ENCODE measurements at regions not wholly inside any gene's neighbourhood (a gene's known extent, or its start where the extent isn't known, plus 50 kb on each side); places are given as distances from the start of the nearest gene placed in this dataset.

- TF ChIP-seq, protein P1, sequence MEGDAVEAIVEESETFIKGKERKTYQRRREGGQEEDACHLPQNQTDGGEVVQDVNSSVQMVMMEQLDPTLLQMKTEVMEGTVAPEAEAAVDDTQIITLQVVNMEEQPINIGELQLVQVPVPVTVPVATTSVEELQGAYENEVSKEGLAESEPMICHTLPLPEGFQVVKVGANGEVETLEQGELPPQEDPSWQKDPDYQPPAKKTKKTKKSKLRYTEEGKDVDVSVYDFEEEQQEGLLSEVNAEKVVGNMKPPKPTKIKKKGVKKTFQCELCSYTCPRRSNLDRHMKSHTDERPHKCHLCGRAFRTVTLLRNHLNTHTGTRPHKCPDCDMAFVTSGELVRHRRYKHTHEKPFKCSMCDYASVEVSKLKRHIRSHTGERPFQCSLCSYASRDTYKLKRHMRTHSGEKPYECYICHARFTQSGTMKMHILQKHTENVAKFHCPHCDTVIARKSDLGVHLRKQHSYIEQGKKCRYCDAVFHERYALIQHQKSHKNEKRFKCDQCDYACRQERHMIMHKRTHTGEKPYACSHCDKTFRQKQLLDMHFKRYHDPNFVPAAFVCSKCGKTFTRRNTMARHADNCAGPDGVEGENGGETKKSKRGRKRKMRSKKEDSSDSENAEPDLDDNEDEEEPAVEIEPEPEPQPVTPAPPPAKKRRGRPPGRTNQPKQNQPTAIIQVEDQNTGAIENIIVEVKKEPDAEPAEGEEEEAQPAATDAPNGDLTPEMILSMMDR (IDR thresholded peaks at IDR 0.05): no peak
- TF ChIP-seq E2F4 (CRISPR knock-in tag; IDR thresholded peaks at IDR 0.05; ENCODE audit: borderline replicate concordance, low read depth) (no peak), JUN (CRISPR knock-in tag; IDR thresholded peaks at IDR 0.05) (no peak)
These were observed 78.0 kb upstream of the LHFPL2 start for GRCh38 chr5:78726571-78726970.

Measured in WTC11 (cell line).